Fibroblast of villous mesenchyme (primary cell): ENCODE measurements at regions not wholly inside any gene's neighbourhood (a gene's known extent, or its start where the extent isn't known, plus 50 kb on each side); places are given as distances from the start of the nearest gene placed in this dataset.

Experiments
- DNase-seq: peaks from one replicate; pipeline ENCODE4 v3.0.0-alpha.2; 2010; ENCODE audit warnings: low read depth
- H3K4me3 ChIP-seq: 2 replicates; pipeline ENCODE4 v1.5.1; 2011; ENCODE audit warnings: low read depth, mild to moderate bottlenecking, low read length
- CTCF ChIP-seq: IDR thresholded peaks from 2 replicates; pipeline ENCODE4 v1.5.1; 2012; ENCODE audit warnings: low read depth, mild to moderate bottlenecking, low read length; ENCODE audit not compliant: insufficient read depth

- no peak for DNase-seq
- TF ChIP-seq CTCF = no peak
- no peak overlapping the region for H3K4me3 ChIP-seq
Observed at GRCh38 chr17:14950686-14951085, 314.4 kb downstream of the PMP22 start.

GRCh38 chr17:14950216-14950615, 314.9 kb downstream of the PMP22 start:
- no peak for TF ChIP-seq CTCF
- DNase-seq = no peak
- H3K4me3 ChIP-seq = no peak overlapping the region

- no peak for DNase-seq
- TF ChIP-seq CTCF = no peak
- H3K4me3 ChIP-seq = no peak overlapping the region
Observed at GRCh38 chr17:14947671-14948070, 317.5 kb downstream of the PMP22 start.

- no peak overlapping the region for H3K4me3 ChIP-seq
- DNase-seq = no peak
- no peak for TF ChIP-seq CTCF
Observed at GRCh38 chr17:14946481-14946880, 318.6 kb downstream of the PMP22 start.

GRCh38 chr17:14942526-14943190, 322.5 kb downstream of the PMP22 start:
- no peak for DNase-seq
- no peak overlapping the region for H3K4me3 ChIP-seq
- TF ChIP-seq CTCF = no peak

GRCh38 chr17:14940938-14941265, 324.2 kb downstream of the PMP22 start:
- DNase-seq = no peak
- H3K4me3 ChIP-seq = no peak overlapping the region
- TF ChIP-seq CTCF = no peak

- DNase-seq = no peak
- TF ChIP-seq CTCF = no peak
- no peak overlapping the region for H3K4me3 ChIP-seq
Observed at GRCh38 chr17:14940108-14940937, 324.8 kb downstream of the PMP22 start.
